ENCODE measurements at regions not wholly inside any gene's neighbourhood (a gene's known extent, or its start where the extent isn't known, plus 50 kb on each side); places are given as distances from the start of the nearest gene placed in this dataset.

DNA sequence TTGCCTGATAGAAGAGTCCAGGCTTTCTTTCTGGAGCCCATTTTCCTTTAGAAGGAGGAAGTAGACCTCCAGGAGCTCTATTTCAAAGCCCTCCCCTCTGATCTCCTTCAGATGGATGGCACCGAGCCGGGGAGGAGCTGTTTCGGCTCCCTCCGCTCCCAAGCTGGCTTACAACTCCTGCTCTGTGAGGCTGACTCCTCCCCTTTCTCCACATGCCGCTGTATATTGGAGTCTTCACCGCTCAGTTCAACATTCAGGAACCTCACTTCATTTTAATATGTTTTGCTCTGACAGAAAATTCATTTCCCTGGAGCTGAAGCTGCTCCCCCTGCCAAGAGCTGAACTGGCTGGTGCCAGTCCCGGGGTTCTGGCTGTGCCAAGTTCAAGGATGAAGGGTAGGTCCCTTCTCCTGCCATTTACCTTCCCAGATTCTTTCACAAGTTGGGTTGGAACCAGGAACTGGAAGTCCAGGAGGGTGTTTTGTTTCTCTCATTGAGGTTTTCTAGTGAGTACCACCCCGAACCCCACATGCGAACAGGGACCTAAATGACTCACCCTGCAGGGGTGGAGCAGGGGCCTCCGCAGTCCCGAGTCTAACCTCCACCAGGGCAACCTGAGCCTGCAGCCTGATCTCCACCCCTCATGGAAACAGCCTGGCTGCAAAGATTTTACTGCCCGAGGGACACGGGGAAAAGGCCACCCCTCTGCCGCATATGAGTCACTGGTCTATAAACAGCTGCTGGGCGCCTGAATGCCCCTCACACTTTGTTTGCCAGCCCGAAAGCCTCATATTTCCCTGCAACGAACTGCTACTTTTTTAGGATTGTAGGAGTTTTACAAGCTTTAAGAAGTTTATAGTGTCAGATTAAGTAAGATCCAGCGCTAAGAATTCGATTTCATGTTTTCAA lies 68.6 kb upstream of the FOXA2 start:
- DNase-seq = no peak

- DNase-seq = no peak
Measured at GRCh38 chr20:22653658-22654642, 69.6 kb upstream of the FOXA2 start.

GRCh38 chr20:22663528-22664025 lies 79.2 kb upstream of the FOXA2 start:
- no peak for DNase-seq

DNA sequence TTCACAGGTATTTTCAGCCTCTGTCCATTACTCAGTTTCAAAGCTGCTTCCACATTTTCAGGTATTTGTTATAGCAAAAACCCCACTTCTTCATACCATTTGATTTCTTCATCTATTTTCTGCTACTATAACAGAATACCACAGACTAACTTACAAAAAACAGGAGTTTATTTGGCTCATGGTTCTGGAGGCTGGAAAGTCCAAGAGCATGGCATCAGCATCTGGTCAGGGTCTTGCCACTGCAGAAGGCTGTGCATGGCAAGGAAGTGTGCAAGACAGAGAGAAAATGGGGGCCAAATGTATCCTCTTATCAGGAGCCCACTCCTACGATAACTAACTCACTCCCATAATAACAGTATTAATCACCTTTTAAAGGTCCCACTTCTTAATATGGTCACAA lies 82.8 kb upstream of the FOXA2 start:
- DNase-seq = no peak

DNA sequence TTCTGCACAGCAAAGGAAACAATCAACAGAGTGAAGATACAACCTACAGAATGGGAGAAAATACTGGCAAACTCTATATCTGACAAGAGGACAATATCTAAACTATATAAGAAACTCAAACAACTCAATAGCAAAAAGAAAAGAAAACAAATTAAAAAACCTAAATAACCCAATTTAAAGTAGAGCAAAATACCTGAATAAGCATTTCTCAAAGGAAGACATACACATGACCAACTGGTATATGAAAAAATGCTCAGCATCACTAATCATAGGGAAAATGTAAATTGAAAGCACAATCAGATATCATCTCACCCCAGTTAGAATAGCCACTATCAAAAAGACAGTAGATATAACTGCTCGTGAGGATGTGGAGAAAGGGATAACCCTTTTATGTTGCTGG lies 87.8 kb upstream of the FOXA2 start:
- DNase-seq = no peak

GRCh38 chr20:22673467-22673866 lies 89.1 kb upstream of the FOXA2 start:
- DNase-seq = no peak

GRCh38 chr20:22675341-22675740 lies 91.0 kb upstream of the FOXA2 start:
- no peak for DNase-seq

DNA sequence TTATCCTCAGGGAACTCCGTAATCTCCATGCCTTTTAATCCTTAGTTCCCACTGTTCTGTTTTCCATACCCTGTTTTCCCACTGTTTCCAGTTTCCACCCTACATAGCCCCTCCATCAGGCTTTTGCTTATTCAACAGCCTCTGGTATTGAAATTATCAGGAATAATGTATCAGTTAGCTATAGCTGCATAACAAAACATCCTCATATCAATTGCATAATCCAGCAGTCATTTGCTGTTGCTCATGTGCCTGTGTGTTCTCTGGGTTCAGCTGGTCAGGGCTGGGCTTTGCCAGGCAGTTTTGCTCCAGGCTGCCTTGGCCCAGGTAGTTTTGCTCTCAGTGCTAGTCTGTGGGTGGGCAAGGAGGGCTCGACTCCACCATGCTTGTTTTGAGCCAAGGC lies 94.3 kb upstream of the FOXA2 start:
- DNase-seq = no peak

GRCh38 chr20:22679197-22679596 lies 94.8 kb upstream of the FOXA2 start:
- no peak for DNase-seq

- no peak for DNase-seq
Measured at GRCh38 chr20:22680031-22680740, 95.8 kb upstream of the FOXA2 start.

GRCh38 chr20:22681591-22682248 lies 97.3 kb upstream of the FOXA2 start:
- no peak for DNase-seq

- DNase-seq = no peak
Measured at GRCh38 chr20:22682381-22682780, 98.0 kb upstream of the FOXA2 start.

DNA sequence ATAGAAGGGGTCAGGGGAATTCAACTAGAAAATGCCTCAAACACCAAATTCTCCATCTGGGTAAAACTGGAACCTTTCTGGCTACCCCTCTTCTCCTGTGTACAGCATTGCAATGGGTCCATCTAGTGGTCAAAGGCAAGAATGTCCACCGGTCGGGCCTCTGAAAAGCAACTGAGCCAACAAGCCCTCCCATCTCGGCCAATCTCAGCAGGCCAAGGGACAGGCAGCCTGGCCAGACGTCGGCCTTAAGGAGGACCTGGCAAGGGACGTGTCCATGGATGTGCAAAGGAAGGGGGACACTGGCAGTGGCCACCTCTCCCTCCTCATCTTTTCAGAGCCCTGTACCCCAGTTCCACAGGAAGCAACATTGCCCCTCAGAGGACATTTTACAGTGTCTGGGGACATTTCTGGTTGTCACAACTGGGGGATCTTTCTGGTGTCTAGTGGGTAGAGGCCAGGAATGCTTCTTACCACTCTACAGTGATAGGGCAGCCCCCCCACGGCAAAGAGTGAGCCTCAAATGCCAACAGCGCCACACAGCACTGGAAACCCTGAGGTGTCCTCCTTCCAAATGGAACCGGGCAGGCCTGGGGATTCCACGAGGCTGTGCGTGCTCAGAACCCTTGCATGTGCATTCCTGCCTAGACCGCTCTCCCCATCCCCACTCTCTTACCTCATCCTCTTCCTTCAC lies 99.8 kb upstream of the FOXA2 start:
- no peak for DNase-seq

DNA sequence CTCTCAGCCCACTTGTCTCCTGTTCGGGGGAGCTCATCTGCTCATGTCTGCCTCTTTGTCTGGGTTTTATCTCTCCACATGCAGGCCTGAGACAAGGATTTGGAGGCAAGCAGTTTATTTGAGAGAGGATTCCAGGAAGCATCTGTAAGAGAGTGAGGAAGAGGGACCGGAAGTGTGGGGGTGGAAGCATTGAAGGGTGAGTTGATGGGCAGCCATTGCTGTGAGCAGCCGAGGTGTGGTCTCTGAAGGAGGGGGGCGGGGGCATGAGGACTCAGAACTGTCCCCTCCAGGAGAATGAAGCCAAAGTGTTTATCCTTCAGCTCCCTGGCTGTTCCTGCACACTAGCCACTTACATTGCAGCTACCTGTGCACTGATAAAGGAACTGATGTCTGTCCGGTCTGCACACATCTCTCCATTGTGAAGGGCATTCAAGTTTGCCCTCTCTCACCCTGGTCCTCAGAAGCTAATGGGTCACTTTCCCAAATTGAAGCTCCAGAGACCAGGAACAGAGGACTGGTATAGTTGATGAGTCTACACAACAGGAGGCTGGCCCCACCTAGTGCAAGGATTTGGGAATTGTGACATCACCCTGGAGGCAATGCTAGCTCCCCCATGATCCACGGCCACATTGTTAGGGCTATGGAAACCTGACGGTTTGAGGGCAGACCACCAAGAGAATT lies 100.5 kb upstream of the FOXA2 start:
- no peak for DNase-seq

GRCh38 chr20:22686097-22686496 lies 101.7 kb upstream of the FOXA2 start:
- DNase-seq = no peak

- DNase-seq = no peak
Measured at GRCh38 chr20:22687676-22688349, 103.4 kb upstream of the FOXA2 start.

DNA sequence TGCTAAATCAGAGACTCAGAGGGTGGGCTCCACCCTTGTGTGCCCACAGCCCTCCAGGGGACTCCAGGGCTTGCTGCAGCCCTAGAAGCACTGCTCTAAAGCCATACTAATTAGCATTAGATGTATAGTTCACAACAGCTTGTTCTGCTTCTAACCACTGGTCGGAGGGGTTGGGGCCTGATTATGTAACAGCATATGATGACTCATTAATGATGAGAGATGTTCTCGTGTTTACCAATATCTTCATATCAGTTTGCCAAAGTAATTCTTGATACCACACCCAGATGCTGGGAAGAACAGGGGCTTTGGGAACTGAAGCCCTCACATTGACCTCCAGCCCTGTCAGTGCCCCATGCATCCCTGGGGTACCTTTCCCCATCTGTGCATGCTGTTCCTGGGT lies 104.1 kb upstream of the FOXA2 start:
- no peak for DNase-seq

DNA sequence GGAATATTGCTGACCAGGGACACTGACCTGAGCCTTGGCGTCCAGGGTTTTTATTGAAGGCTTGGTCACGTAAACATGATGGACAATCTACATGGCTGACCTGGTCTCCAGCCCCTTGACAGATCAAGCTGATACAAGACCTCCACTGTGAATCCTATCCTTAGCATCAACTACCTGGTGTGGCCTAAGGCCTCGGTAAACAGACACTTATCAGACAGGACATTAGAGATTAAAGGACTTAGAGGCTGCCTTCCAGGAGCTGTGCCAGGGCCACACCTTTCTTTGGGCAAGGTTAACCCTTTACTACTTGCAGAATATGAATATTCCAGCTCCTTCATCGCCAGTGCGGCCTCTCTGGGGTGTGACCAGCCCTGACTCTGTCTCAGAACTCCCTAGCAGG lies 104.9 kb upstream of the FOXA2 start:
- DNase-seq = no peak

DNA sequence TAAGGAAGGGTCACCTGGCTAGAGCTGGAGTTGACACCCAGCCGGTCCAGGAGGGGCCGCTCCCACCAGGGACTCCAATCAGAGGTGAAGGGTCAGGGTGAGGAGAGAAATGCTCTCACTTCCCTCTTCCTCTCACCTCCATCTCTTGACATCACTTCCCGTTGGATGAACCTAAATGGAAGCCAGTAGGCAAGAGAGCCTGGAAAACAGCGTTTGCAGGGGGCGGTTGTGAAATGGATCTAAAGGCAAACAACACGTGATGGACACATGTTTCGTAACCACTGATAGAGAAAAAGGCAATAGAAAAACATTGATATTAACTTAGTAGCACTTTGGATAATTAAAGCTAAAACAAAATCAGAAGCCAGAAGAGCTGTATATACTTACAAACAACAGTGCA lies 105.6 kb upstream of the FOXA2 start:
- DNase-seq = no peak

GRCh38 chr20:22690616-22691179 lies 106.3 kb upstream of the FOXA2 start:
- no peak for DNase-seq

All from activated CD4-positive, CD25-positive, alpha-beta regulatory T cell treated with anti-CD3 and anti-CD28 coated beads, Interleukin-2, amount 50 U/mL, for 72 hours (primary cell).